ENCODE measurements at regions not wholly inside any gene's neighbourhood (a gene's known extent, or its start where the extent isn't known, plus 50 kb on each side); places are given as distances from the start of the nearest gene placed in this dataset.

GRCh38 chr13:59211606-59212005, 952.1 kb downstream of the DIAPH3 start:
- no peak for TF ChIP-seq TCF12 (IDR thresholded peaks at IDR 0.05)
- H3K27ac ChIP-seq (ENCODE audit: low read depth in 2 of 2, low read length in 1 of 2), result no peak overlapping the region
- H3K9ac ChIP-seq, result no peak overlapping the region
- POLR2A ChIA-PET, result interaction anchor here (0.6 kb wide), 1 partner anchor 116 kb away, joined by 3 read pairs; no protein-coding TSS in a partner anchor
- peaks cover 0 to 4% of the 10 kb centered on the region in 2 experiments; a peak in 2 of 4 replicates for H3K4me1 ChIP-seq (ENCODE audit: control insufficient read depth in 1 of 2, insufficient read depth in 2 of 2, low read depth in 1 of 2, low read length in 1 of 2)
- H4K20me1 ChIP-seq (ENCODE audit: insufficient read depth), result no peaks in the 10 kb centered on the region
- H3K27me3 ChIP-seq (ENCODE audit: insufficient read depth), result no peaks in the 10 kb centered on the region; the same call in 1 of the 2 replicates
- H3K4me3 ChIP-seq (ENCODE audit: low read depth in 2 of 2, low read length in 1 of 2), result no peak overlapping the region
- H3K79me2 ChIP-seq (ENCODE audit: insufficient read depth), result no peaks in the 10 kb centered on the region
- WGBS (ENCODE audit: low lambda C conversion rate), result 64% methylated on average over 3 of the region's 3 CpGs
- H3K9me3 ChIP-seq, result no peaks in the 10 kb centered on the region
- CTCF ChIA-PET, result interaction anchor here (1.5 to 1.9 kb wide), 2 partner anchors 560 to 1587 kb away, joined by 3 to 4 read pairs; no protein-coding TSS in a partner anchor
- no peak for DNase-seq
- H3K4me2 ChIP-seq, result no peak overlapping the region
- H3K9me2 ChIP-seq, result no peaks in the 10 kb centered on the region
- no peaks in the 10 kb centered on the region for H3F3A ChIP-seq (replicated peaks; ENCODE audit: insufficient read depth)
- H2AFZ ChIP-seq (ENCODE audit: low read depth), result no peak overlapping the region
- H3K36me3 ChIP-seq (replicated peaks in 1 of 2; ENCODE audit: control insufficient read depth in 1 of 2, insufficient read depth in 2 of 2, low read length in 1 of 2), result no peaks in the 10 kb centered on the region

- H3K27ac ChIP-seq (ENCODE audit: low read depth in 2 of 2, low read length in 1 of 2), result no peak overlapping the region
- DNase-seq, result no peak
- no peaks in the 10 kb centered on the region; the same call in 1 of the 2 replicates for H3K27me3 ChIP-seq (ENCODE audit: insufficient read depth)
- no peak overlapping the region for H3K4me2 ChIP-seq
- no peak overlapping the region for H3K4me3 ChIP-seq (ENCODE audit: low read depth in 2 of 2, low read length in 1 of 2)
- H2AFZ ChIP-seq (ENCODE audit: low read depth), result no peak overlapping the region
- 56% methylated on average over 3 of the region's 3 CpGs for WGBS (ENCODE audit: low lambda C conversion rate)
- no peak overlapping the region for H3K9ac ChIP-seq
- no peaks in the 10 kb centered on the region for H3K79me2 ChIP-seq (ENCODE audit: insufficient read depth)
- H3K9me2 ChIP-seq, result no peaks in the 10 kb centered on the region
- H3K36me3 ChIP-seq (replicated peaks in 1 of 2; ENCODE audit: control insufficient read depth in 1 of 2, insufficient read depth in 2 of 2, low read length in 1 of 2), result no peaks in the 10 kb centered on the region
- ChIA-PET POLR2A (no interaction called here), CTCF (interaction anchor here (0.6 to 0.9 kb wide), 2 partner anchors 79 to 90 kb away, joined by 3 read pairs; no protein-coding TSS in a partner anchor)
- H3F3A ChIP-seq (replicated peaks; ENCODE audit: insufficient read depth), result no peaks in the 10 kb centered on the region
- H3K9me3 ChIP-seq, result no peaks in the 10 kb centered on the region
- no peaks in the 10 kb centered on the region; a peak in 1 of 4 replicates for H3K4me1 ChIP-seq (ENCODE audit: control insufficient read depth in 1 of 2, insufficient read depth in 2 of 2, low read depth in 1 of 2, low read length in 1 of 2)
- TF ChIP-seq TCF12 (IDR thresholded peaks at IDR 0.05) (no peak), ELF1 (IDR thresholded peaks at IDR 0.05) (no peak), RFX5 (IDR thresholded peaks at IDR 0.05; ENCODE audit: low read length) (no peak), REST (IDR thresholded peaks at IDR 0.05; ENCODE audit: low read depth, low read length) (no peak), GABPA (IDR thresholded peaks at IDR 0.05; ENCODE audit: low read depth) (no peak), RCOR1 (IDR thresholded peaks at IDR 0.05; ENCODE audit: low read length) (no peak), USF1 (IDR thresholded peaks at IDR 0.05; ENCODE audit: borderline replicate concordance, low read depth) (no peak), GATA2 (CRISPR knock-in tag; IDR thresholded peaks at IDR 0.05) (no peak), MEF2A (IDR thresholded peaks at IDR 0.05; ENCODE audit: borderline replicate concordance, low read depth) (no peak), YY1 (IDR thresholded peaks at IDR 0.05; ENCODE audit: low read depth) (no peak), USF2 (IDR thresholded peaks at IDR 0.05; ENCODE audit: borderline replicate concordance, low read depth, low read length) (no peak)
- H4K20me1 ChIP-seq (ENCODE audit: insufficient read depth), result no peaks in the 10 kb centered on the region
These were observed 934.3 kb downstream of the DIAPH3 start for GRCh38 chr13:59229401-59229800.
